GM19468 (cell line): ENCODE measurements at regions not wholly inside any gene's neighbourhood (a gene's known extent, or its start where the extent isn't known, plus 50 kb on each side); places are given as distances from the start of the nearest gene placed in this dataset.

ENCODE experiments used
- ATAC-seq: cut with Tn5 transposase; IDR thresholded peaks from one replicate; pipeline ENCODE4 v1.9.1; 2021; ENCODE audit warnings: mild to moderate bottlenecking, moderate library complexity, moderate number of reproducible peaks; ENCODE audit not compliant: unreplicated experiment; ENCODE audit errors: extremely low read depth

DNA sequence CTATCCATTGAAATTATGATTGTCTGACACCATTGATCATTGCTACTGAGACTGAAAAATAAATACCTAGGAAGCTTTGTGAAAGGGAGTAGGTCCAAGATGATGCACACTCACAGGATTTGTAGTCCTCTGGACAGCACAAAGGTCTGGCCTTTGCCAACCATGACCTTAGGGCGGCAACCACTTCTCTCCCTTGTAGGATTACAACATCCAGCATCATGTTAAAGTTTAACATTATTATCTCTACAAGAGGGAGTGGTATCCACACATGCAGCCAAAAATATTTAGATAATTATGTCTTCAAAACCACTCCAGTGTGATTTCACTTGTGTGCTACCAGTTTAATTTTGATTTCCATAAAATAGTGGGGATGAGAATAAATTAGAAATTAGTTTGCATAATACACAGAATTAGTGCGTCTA is 51.1 kb upstream of the NHSL1 start:
- ATAC-seq, result no peak

GRCh38 chr6:138554146-138554545 is 54.9 kb upstream of the NHSL1 start:
- ATAC-seq, result no peak

DNA sequence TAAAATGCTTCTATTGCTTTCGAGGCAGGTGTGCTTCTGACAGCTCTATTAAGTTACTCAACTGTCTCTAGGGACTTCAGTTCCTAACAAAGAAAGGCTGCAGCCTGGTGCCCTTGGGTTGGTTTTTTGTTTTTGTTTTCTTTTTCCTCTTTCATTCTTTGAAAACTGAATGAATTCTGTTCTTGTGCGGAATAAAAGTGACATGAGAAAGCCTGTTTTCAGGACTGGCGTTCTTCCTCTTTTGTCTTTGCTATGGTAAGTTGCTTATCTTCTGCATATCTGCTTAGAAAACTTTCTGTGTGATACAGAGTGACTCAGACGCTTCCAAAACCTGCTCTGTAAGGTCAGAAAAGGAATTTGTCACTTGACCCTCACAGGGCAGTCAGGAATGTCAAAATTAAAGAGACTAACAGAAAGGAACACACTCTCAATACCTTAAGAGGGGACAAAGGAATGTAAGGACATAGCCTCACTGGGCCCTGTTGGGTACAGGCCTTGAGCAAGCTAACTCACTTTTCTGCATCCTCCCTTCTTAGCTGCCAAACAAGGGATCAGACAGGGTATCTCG is 56.2 kb upstream of the NHSL1 start:
- ATAC-seq, result no peak

- no peak for ATAC-seq
Measured at GRCh38 chr6:138557147-138557546, 57.9 kb upstream of the NHSL1 start.

GRCh38 chr6:138559143-138559542 is 59.8 kb upstream of the NHSL1 start:
- ATAC-seq, result no peak

GRCh38 chr6:138560130-138560860 is 61.0 kb upstream of the NHSL1 start:
- no peak for ATAC-seq

DNA sequence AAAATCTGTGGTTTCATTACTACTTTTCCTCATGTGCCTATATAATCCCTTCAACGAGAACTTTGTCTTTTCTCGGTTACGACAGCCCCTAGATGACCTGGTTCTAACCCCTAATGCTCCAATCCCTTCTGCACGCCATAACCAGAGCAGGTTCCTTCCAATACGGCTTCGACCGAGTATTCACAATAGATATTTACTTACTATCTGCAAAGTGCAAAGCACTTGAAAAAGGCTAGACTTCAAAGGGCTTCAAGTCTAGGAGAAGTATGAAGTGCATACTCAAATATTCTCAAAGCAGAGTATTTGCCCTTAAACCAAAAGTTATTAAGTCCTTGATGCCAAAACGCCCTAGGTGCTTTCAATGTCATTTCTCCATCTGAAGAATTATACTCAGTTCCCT is 63.4 kb upstream of the NHSL1 start:
- no peak for ATAC-seq

DNA sequence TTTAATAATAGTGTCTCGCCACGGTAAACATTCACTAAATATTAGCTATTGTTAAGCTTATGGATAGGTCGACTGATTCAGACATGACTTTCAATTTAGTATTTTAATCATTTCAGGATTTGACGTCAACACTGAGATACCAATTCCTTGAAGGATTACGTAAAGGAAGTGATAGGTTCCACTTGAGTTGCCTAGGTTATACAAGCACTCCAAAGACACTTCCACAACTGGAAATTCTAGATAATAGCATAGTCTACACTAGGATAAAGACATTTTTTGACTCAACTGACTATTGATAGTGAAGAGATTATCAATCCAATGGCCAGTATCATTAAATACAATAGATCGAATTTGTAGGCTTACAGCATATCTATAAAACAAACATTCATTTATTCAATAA is 63.9 kb upstream of the NHSL1 start:
- no peak for ATAC-seq

GRCh38 chr6:138563650-138564049 is 64.4 kb upstream of the NHSL1 start:
- ATAC-seq, result no peak

GRCh38 chr6:138564170-138564721 is 65.0 kb upstream of the NHSL1 start:
- ATAC-seq, result no peak

GRCh38 chr6:138567052-138567451 is 67.8 kb upstream of the NHSL1 start:
- ATAC-seq, result no peak

GRCh38 chr6:138568997-138569396 is 69.7 kb upstream of the NHSL1 start:
- no peak for ATAC-seq

DNA sequence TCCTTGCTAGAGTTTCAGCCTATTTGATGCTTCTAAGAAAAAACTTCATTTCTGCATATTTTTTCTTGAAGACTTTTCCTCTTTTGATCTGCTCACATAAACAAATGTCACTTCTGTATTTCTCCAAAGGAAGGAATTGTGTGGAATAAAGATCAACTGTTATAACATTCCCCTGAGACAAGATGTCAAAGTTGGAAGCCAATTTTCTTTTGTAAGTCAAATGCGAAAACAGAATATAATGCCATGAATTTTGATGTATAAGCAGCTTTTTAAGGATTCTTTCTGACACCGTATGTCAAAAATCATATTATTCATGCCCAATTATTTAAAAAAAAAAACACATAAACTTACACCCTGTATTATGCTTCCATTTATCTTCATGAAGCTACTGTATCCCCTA is 70.3 kb upstream of the NHSL1 start:
- no peak for ATAC-seq

- ATAC-seq, result no peak
Measured at GRCh38 chr6:138569970-138570724, 70.9 kb upstream of the NHSL1 start.

GRCh38 chr6:138570725-138571029 is 71.4 kb upstream of the NHSL1 start:
- no peak for ATAC-seq

DNA sequence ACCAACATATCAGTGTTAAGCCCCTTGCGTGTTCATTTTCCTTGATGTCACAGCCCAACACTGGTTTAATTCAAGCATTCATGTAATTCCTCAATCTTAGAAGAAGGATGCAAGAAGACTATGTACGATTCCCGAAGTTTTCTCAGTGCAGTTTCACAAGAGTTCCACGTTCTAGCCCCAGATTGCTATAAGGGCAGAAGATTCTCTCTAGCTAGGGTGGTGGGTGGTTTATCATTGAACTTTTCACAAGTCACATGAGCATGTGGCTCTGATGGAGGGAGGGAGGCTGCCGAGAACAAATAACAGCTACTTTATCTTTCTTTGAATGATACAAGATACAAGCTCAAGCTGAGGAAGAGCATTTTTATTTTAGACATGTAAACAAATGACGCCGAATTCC is 71.9 kb upstream of the NHSL1 start:
- ATAC-seq, result no peak

- no peak for ATAC-seq
Measured at GRCh38 chr6:138571585-138572166, 72.4 kb upstream of the NHSL1 start.

GRCh38 chr6:138572167-138572875 is 73.0 kb upstream of the NHSL1 start:
- no peak for ATAC-seq

GRCh38 chr6:138572885-138573284 is 73.6 kb upstream of the NHSL1 start:
- no peak for ATAC-seq

DNA sequence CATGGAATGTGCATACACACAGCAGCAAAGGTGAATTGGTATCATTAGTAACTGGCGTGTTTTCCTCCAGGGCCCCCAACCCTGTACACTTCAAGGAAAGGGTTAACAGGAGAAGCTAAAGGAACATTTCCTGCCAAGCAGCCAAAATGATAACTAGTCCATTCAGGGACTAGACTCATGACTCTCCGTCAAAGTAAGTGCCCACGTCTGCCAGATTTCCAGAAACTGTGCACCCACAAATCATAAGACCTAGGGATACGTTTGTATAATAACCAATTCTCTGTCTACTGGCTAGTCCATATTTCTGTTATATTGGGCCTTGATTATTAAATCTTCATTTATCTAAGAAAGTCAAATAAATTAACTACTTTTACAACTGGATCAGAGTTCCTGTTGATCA is 76.0 kb upstream of the NHSL1 start:
- ATAC-seq, result no peak
